OCI-LY1 (cell line): ENCODE measurements at regions not wholly inside any gene's neighbourhood (a gene's known extent, or its start where the extent isn't known, plus 50 kb on each side); places are given as distances from the start of the nearest gene placed in this dataset.

ENCODE experiments used
- EZH2 ChIP-seq: fragments of 200-600 bp; sonication (generic), shearing (Covaris generic); IDR thresholded peaks from 2 replicates; pipeline ENCODE4 v1.8.0; 2017; ENCODE audit warnings: borderline replicate concordance, mixed run types, mild to moderate bottlenecking, antibody characterized with exemption, low read length, moderate library complexity, mixed read lengths
- TF ChIP-seq, protein P1 (sequence below): fragments of 200-600 bp; sonication (generic), shearing (Covaris generic); IDR thresholded peaks from 2 replicates; pipeline ENCODE4 v1.5.1; 2017; ENCODE audit warnings: mild to moderate bottlenecking, antibody characterized with exemption, low read length, moderate library complexity, mixed read lengths

DNA sequence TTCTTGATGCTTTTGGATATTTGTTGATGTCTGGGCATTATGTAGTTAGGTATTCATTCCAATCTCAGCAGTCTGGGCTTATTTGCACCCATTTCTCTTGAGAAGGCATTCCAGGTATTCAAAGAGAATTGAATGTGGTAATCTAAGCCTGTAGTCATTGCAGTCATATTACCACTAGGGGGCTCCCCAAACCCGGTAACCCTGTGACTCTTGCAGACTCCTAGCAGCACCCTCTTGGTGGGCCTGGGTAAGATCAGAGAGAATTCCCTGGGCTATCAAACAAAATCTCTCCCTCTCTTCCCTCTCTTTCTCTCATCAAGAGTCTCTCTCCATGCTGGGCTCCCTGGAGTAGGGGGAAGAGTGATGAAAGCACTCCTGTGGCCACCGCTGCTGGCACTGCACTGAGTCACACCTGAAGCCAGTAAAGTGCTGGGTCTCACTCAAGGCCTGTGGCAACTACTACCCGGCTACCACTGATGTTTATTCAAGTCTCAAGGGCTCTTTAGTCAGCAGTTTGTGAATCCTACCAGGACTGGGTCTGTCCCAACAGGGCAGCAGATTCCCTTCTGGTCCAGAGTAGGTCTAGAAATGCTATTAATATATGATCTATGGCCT is 187.7 kb upstream of the NUDT10 start:
- no peak for TF ChIP-seq EZH2
- TF ChIP-seq, protein P1, sequence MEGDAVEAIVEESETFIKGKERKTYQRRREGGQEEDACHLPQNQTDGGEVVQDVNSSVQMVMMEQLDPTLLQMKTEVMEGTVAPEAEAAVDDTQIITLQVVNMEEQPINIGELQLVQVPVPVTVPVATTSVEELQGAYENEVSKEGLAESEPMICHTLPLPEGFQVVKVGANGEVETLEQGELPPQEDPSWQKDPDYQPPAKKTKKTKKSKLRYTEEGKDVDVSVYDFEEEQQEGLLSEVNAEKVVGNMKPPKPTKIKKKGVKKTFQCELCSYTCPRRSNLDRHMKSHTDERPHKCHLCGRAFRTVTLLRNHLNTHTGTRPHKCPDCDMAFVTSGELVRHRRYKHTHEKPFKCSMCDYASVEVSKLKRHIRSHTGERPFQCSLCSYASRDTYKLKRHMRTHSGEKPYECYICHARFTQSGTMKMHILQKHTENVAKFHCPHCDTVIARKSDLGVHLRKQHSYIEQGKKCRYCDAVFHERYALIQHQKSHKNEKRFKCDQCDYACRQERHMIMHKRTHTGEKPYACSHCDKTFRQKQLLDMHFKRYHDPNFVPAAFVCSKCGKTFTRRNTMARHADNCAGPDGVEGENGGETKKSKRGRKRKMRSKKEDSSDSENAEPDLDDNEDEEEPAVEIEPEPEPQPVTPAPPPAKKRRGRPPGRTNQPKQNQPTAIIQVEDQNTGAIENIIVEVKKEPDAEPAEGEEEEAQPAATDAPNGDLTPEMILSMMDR = peak; percentile 59
